ENCODE measurements at regions not wholly inside any gene's neighbourhood (a gene's known extent, or its start where the extent isn't known, plus 50 kb on each side); places are given as distances from the start of the nearest gene placed in this dataset.
"Not testable (repeated sequence)": the region's sequence is repeated elsewhere in the genome, so short reads cannot be mapped to it uniquely, and the experiment has no call there.

- TF ChIP-seq SUZ12 (IDR thresholded peaks at IDR 0.05); FOXM1 (IDR thresholded peaks at IDR 0.05; ENCODE audit: borderline replicate concordance); FOXA1 (IDR thresholded peaks at IDR 0.05); HDGF (IDR thresholded peaks at IDR 0.05; ENCODE audit: borderline replicate concordance); FOXK2 (IDR thresholded peaks at IDR 0.05); BHLHE40 (IDR thresholded peaks at IDR 0.05; ENCODE audit: borderline replicate concordance); NFRKB (IDR thresholded peaks at IDR 0.05); SP1 (IDR thresholded peaks at IDR 0.05); ZNF384 (IDR thresholded peaks at IDR 0.05); L3MBTL2 (conservative IDR thresholded peaks at IDR 0.05): not testable (repeated sequence)
Measured at GRCh38 chr15:20245856-20246255, 295.7 kb downstream of the GOLGA6L6 start.

All from HEK293T (cell line).